Stimulated activated CD8-positive, alpha-beta memory T cell treated with anti-CD3 and anti-CD28 coated beads, Interleukin-7, amount 100 ng/mL, for 1 hour (primary cell): ENCODE measurements at regions not wholly inside any gene's neighbourhood (a gene's known extent, or its start where the extent isn't known, plus 50 kb on each side); places are given as distances from the start of the nearest gene placed in this dataset.
"Not testable (repeated sequence)": the region's sequence is repeated elsewhere in the genome, so short reads cannot be mapped to it uniquely, and the experiment has no call there.

Experiments
- DNase-seq, 2 donors: peaks; one replicate each; pipeline ENCODE4 v3.0.0-alpha.2; 2020; ENCODE audit warnings: low read depth in 2 of 2

- DNase-seq: no peak
These were observed 68.1 kb upstream of the CEP85L start for GRCh38 chr6:118719351-118720124.

GRCh38 chr6:118718903-118719302 is 67.5 kb upstream of the CEP85L start:
- no peak for DNase-seq

- no peak for DNase-seq
These were observed 66.9 kb upstream of the CEP85L start for GRCh38 chr6:118718297-118718696.

- DNase-seq: no peak
These were observed 65.7 kb upstream of the CEP85L start for GRCh38 chr6:118717106-118717505.

GRCh38 chr6:118715907-118716306 is 64.5 kb upstream of the CEP85L start:
- not testable (repeated sequence) for DNase-seq

- DNase-seq: no peak
These were observed 64.0 kb upstream of the CEP85L start for GRCh38 chr6:118715376-118715775.

GRCh38 chr6:118714756-118715155 is 63.4 kb upstream of the CEP85L start:
- no peak for DNase-seq

GRCh38 chr6:118712969-118713368 is 61.6 kb upstream of the CEP85L start:
- DNase-seq: no peak

GRCh38 chr6:118710616-118711015 is 59.2 kb upstream of the CEP85L start:
- DNase-seq: no peak

GRCh38 chr6:118709859-118710350 is 58.5 kb upstream of the CEP85L start:
- DNase-seq: peak; percentile 38 to 39

- DNase-seq: no peak
These were observed 57.4 kb upstream of the CEP85L start for GRCh38 chr6:118708744-118709143.

GRCh38 chr6:118708055-118708454 is 56.7 kb upstream of the CEP85L start:
- DNase-seq: no peak

GRCh38 chr6:118706702-118707101 is 55.3 kb upstream of the CEP85L start:
- DNase-seq: no peak

GRCh38 chr6:118705544-118706491 is 54.4 kb upstream of the CEP85L start:
- no peak for DNase-seq

- DNase-seq: no peak
These were observed 53.5 kb upstream of the CEP85L start for GRCh38 chr6:118704915-118705314.

- not testable (repeated sequence) for DNase-seq
These were observed 49.9 kb upstream of the CEP85L start for GRCh38 chr6:118701260-118701659.
